Kasumi-1 (cell line): ENCODE measurements at regions not wholly inside any gene's neighbourhood (a gene's known extent, or its start where the extent isn't known, plus 50 kb on each side); places are given as distances from the start of the nearest gene placed in this dataset.
"Not testable (repeated sequence)": the region's sequence is repeated elsewhere in the genome, so short reads cannot be mapped to it uniquely, and the experiment has no call there.

Experiments used
- DNase-seq, 2 experiments: peaks; one replicate each; lab custom pipeline; 2025; lab: John Stamatoyannopoulos, UW

DNA sequence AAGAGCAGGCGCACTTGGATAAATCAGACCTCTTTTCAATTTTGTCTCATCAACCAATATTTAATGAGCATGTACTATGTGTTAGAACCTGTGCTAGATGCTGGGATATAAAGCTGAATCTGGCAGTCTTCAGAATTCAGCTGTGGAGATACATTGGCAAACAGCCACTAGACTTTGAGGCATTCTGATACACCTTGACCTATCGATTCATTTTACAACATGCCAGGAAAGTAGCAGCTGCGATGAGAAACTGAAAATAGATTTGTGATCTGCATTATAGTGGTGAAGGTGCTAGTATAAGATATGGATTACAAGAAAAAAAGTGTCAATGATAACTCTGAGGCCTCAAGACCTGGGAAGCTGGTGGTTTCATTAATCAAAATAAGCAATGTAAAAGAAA lies 1338.1 kb upstream of the TENM4 start:
- DNase-seq, result no peak

DNA sequence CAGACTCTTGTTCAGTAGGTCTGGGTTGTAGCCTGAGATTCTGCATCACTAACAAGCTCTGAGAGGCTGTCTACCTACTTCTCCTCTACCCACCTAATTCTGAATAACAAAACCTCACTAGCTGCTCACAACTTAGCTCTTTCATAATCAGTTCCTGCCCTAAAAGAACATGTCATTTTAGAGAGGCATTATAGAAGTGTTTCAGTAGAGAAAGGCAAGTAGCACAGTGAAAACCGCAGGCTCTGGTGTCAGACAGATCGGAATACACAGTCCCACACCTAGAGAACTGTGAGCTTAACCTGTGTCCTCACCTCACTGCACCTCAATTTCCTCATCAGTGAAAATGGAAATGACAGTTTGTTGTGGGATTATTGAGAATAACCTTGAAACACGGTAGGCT lies 1337.6 kb upstream of the TENM4 start:
- no peak for DNase-seq

DNA sequence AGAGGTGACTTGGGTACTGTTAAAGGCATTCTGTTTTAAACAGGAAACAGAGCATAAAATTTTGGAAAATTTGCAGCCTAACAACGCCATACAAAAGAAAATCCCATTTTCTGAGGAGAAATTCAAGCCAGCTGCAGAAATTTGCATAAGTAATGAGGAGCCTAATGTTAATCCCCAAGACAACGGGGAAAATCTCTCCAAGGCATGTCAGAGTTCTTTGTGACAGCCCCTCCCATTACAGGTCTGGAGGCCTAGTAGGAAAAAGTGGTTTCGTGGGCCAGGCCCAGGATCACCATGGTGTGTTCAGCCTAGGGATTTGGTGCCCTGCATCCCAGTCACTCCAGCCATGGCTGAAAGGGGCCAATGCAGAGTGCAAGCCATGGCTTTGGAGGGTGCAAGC lies 1333.1 kb upstream of the TENM4 start:
- DNase-seq, result no peak

DNA sequence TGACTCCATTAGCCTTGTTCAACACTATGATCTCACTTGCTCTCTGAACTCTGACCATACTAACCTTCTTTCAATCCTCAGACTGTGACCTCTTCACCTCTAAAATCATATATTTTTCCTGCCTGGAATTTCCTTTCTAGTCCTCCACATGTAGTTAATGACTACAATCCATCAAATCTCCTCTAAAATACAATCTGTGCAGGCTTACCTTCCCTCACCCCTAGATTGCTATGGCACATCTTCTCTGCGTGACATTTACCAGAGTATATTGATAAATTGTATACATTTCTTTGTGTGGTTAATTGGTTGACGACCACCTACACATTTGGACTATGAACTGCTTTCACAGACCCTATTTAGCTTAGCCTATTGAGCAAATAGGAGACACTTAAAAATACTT lies 1330.2 kb upstream of the TENM4 start:
- DNase-seq, result no peak

DNA sequence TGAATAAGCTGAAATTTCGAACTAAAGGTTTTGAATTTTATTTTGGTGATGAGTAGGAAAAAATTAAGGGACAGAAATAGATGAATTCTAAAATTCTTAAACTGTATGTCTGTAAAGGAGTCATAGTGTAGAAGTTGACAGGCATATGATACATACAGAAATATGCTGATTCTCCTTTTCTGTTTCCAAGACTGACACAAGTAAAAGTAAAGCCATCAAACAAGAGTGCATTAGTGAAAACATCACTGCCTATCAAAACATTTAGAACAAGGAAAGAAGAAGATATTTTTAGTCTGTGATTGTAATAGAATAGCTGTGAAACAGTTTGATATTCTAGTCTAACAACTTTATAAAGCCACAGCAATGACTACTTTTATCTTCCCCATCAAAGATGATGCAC lies 1318.0 kb upstream of the TENM4 start:
- DNase-seq, result no peak

DNA sequence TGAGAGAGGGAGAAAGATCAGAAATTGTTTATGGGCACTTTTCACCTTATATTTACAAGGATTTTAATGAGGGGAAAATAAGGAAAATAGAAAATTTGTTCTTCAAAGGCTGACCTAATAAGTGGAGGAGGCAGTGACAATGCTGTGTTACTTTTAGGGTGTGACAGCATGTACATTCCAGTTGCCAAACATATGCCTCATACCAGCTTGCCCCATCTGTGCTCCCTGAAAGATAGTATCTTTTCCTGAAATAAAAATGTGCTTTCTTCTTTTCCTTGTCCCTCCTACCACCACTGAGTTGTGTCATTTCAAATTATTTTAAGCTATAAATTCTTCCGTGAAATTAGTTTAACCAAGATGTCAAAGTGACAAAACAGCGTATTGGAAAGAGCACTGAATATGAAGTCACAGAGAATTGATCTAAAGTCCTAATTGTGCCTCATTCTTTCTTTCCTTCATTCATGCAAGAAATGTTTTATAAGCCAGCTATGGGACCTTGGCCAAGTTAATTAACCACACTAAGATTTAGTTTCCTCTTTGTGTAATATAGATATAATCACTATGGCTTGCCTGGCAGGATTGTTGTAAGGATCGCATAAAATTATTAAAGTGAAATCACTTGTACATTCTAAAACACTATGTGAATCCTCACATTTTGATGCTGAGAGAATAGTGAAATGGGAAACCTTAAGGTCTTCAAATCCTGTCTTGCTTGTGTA lies 1307.5 kb upstream of the TENM4 start:
- no peak for DNase-seq

DNA sequence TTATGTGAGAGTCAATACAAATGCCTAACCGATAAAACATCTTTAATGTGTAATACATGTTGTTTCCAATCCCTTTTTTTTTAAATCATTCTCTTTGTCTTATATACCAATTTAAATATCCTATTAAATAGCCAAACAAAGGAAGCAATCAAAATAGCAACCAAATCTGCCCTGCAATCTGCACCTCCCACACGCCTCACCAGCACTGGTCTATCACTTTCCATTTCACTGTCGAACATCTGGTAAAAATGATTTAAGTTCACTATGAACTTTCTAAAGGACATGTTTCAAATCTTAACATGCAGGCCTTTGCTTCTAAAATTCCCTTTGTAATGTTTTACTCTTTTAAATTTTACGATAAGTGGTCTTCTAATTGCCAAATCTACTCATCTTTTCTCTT lies 1305.5 kb upstream of the TENM4 start:
- no peak for DNase-seq

DNA sequence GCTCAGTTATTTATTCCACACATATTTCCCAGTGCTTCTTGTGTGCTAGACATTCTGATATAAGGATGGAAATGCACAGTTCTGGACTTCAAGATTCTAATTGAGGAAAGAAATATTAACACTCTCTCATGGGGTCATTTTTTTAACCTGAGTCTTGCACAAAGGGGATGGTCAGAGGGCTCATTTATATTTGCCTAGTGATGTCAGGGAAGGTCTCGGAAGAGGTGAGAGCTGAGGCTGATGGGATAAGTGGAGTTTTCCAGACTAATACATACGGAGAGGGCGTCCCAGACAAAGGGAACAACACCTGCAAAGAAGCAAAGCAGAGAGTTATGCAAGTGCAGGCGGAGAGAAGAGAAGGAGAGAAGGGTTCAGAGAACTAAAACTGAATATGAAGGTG lies 1304.6 kb upstream of the TENM4 start:
- no peak for DNase-seq

DNA sequence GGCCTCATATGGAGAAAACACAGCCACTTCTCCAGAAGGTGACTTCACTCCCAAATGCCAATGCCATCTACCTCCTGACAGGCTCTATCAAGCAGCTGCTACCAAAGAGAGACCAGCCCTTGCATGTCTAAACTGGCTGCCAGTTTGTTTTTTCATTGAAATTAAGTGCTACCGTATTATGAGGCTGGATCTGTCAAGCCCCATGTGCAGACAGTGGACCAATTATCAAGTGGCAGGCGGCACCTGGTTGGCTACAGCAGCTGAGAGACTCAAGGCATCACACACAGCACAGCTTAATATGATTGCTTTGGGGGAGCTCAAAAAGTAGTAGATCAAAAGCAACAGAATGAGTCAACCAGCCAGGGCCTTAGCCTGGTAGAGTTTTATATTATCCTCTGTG lies 1293.0 kb upstream of the TENM4 start:
- no peak for DNase-seq

DNA sequence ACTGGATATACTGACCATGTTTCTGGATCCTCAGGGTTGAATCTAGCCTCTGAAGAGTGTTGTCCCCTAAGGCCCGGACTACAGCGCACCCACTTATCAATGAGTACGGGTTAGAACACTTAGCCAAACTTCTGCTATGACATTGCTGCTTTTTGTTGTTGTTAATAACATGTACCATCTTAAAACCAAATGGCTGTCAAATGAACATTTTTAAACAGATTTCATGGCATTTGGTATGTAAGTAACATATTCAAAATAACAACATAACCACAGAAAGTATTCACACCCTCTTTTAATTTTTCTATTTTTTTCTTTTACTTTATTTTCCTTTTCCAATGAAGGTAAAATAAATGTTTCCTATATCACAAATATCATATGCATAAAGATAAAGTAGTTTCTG lies 1292.5 kb upstream of the TENM4 start:
- DNase-seq, result no peak

DNA sequence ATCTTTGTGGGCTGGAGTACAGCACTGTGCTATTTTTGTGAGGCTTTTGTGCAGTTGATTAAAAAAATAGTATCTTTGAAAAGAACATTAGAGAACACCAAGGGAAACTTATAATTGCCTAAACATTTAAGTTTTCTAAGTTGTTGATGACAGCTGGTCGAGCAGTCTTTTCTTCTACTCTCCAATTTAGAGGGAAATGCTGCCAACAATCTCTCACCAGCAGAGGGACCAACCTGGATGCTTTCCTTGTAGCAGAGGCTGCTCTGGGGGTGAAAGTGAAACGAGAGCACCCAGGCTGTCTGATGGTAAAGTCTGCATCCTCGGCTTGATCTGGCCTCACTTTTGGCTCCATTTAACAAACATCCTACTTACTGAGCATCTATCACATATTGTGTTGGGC lies 1286.5 kb upstream of the TENM4 start:
- DNase-seq, result no peak

DNA sequence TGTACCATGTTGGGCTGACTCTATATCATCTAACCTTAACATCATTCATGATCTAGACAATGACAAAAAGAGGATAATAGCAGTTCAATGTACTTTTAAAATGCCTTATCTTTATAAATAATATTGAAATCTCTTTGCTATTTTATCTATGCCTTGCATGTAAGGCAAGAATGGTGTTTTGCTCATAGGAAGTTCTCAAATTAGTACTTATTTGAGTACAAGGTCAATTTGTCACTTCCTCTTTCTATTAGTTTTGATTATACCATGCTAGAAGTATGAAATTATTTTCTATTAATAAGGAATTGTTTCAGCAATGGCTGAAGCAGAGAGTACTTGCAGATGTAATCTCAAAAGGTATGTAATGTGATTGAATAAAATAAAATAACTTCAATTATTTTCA lies 1285.4 kb upstream of the TENM4 start:
- no peak for DNase-seq

DNA sequence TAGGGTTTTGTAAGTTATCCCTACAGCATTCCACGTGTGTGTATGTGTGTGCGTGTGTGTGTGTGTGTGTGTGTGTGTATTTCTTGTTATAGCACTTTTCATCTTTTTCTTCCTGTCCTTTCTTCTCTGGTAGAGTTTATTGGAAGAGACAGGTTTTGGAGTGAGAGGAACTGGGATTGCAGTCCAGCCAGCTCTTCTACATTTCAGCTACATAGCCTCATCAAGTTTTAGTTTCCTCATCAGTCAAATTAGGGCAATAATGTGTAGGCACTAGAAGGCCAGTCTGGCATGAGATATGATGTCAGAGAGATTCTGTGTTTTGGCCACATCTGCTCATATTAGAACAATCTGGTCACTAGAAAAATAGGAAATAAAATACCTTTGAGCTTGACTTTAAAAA lies 1283.5 kb upstream of the TENM4 start:
- no peak for DNase-seq

DNA sequence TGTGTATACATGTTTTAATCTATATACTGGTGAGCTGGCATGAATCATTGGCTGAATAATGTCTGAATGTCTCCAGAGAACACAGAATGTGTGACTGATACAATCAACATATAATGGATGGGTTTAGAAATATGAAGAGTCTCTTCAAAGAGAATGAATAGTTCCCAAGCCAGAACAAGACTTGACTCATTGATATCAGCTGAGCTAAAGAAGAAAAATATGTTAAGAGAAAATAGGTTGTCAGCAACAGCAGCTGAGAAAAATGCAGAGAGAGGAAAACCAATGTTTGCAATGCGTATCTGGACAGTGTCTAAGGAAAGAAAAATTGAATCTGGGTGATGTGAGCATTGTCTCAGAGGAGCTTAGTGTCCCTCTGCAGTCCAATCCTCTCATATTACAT lies 1281.8 kb upstream of the TENM4 start:
- DNase-seq, result no peak

DNA sequence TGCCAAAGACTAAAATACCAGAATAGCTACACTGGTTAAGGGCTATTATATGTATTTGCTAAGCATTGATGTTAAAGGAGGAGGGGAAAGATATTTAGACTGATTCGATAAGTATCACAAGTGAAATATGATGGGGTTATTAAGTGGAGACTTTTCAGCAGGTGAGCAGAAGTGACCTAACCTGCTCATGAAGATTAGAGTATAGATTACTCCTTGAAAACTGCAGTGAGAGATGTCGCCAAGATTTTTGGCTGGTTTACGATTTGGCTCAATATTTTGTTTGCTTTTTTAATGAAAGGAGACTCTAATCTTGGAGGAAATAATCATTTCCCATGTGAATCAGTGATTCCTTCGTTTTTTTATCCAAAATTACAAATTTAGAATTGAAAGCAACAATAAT lies 1279.5 kb upstream of the TENM4 start:
- DNase-seq, result no peak

DNA sequence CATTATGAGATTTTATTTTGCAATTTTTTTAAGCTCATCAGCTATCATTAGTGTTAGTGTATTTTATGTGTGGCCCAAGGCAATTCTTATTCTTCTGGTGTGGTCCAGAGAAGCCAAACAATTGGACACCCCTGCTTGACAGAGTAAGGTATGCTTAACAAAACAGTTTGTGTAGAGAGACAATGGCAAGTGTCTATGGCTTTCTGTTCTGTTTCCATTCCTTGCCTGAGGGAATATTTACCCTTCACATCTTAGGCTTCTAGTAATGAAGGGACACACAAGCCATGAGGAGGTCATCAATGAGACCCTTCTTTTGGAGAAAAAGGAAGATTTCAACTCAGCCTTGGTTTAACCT lies 1278.4 kb upstream of the TENM4 start:
- DNase-seq, result no peak

DNA sequence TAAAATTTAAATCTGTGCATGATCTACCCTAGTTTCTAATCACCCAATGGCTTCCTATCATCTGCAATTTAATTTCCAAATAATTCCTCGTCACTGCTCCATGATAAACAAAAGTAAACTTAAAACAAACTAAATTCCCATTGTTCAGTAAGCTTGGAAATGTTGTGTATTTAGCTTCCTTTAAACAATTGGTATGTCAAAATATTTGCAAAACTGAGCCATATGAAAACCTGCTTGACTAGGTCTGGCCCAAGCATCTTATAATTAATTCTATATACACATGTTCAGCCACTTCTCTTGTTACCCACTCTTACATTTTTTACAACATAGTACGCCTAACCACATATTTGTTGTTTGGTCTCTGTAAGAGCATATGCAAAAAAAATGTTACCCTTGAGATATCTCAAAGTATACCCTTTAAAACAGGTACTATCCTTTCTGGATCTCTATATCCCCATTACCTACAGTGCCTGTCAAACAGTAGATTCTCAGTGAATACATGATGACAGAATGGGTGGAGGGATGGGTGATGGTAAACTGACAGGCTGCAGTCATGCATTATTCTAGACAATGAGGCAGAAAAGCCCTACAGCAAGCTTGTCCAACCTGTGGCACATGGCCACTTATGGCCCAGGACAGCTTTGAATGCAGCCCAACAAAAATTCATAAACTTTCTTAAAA lies 1277.9 kb upstream of the TENM4 start:
- no peak for DNase-seq

DNA sequence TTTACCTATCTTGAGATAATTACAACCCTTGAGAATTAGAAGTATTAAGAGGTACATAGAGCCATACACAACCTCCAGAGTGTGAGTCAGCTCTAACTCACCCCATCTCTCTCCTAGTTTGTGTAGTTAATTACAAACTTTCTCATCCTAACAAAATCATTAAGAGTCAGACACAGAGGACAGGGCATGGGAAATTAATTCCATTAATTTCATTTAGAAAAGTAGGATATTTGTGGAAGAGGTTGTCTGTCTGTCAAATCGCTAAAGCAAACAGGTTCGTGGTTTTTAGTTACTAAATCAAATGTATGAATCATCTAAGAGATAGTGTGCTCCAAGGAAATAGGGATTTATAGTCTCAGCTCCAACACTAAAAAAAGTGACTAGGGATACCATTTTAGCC lies 1261.4 kb upstream of the TENM4 start:
- DNase-seq, result no peak

DNA sequence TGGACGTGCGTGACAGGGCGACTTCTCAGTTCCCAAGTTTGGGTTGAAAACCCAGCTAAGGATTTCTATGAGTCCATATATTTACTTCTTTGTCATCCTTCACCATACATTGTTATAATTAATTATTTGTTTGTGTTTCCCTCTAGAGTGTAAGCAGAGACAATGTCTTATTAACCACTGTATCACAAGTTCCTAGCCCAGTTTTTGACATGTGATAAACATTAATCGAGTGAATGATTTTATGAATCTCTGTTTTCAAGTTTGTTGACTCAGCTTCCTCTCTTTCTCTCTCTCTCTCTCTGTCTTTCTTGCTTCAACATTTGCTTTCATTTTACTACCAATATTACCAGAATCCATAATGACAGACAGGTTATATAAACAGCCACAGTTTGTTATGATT lies 1259.6 kb upstream of the TENM4 start:
- no peak for DNase-seq

DNA sequence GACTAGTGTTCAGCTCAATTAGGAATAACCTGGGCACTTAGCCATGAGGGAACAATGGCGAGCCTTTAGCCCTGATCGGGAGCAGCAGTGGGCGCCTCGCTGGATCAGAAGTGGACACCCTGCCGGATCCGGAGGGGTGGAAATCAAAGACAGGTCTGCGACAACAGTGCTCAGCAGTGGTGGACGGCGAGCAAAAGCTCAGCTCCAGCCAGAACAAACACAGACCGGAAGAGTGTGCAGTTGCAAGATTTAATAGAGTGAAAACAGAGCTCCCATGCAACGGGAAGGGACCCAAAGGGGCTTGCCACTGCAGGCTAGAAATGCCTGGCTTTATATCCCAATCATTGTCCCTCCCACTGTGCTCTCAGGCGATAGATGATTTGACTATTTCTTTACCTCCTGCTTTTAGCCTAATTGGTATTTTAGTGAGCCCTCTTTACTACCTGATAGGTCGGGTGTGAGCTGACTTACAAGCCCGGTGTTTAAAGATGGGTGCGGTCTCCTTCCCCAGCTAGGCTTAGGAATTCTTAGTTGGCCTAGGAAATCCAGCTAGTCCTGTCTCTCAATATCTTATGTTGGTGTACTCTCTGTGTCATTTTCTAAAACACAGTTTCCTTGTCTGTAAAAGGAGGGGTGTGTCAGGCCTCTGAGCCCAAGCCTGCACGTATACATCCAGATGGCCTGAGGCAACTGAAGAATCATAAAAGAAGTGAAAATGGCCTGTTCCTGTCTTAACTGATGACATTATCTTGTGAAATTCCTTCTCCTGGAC lies 1258.8 kb upstream of the TENM4 start:
- not testable (repeated sequence) for DNase-seq

DNA sequence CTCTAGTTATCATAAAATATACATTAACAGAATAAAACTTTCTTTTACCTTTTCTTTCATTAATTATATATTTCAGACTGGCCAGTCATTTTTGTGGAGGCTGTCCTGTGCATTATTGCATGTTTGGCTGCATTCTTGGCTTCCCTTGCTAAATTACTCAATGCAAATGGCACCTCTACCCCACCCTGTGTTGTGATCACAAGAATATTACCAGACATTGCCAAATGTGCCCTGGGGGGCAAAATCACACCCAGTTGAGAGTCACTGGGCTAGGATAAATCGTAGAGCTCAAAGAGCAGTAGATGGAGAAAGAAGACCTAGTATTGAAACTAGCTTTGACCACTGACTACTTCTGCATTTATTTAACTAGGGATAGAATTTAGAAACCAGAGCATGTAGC lies 1257.8 kb upstream of the TENM4 start:
- DNase-seq, result no peak

DNA sequence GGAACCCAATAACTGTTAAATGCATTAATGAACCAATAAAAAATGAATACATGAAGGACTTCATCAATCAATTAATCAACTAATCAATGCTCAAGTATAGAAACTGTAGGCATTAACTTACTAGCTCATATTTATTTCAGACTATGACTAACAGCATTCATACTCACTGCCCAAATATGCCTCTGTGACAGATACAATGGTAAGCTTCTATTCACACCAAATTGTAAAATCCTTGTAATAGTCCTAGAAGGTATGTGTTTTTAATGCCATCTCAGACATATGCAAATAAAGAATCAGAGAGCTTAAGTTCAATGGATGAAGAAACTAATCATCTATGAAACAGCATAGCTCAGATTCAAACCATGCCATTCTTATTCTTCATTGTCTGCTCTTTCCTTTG lies 1253.6 kb upstream of the TENM4 start:
- no peak for DNase-seq

DNA sequence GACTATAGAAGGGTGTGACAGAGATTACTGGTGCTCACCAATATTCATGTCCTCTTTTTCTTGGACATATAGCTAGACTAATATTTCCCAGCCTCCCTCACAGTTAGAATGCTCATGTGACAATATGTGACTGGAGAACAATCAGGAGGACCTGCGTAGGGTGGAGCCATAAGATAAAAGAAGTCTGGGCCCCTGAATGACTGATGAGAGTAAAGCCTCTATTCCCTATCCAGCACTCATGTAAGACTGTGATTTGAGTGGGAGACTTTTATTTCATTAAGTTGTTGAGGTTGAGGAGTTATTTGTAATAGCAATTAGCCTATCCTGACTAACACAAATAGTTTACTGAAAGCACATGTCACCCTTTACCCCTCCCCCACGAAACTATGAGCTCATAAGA lies 1247.1 kb upstream of the TENM4 start:
- no peak for DNase-seq
